Activated B cell treated with CpG ODN at 0.5 μM for 24 hours (primary cell): ENCODE measurements at regions not wholly inside any gene's neighbourhood (a gene's known extent, or its start where the extent isn't known, plus 50 kb on each side); places are given as distances from the start of the nearest gene placed in this dataset.

Experiments
- ATAC-seq: fragments of 200-7000 bp; cut with Tn5 transposase; one replicate; pipeline ENCODE4 v1.10.0; 2021; ENCODE audit warnings: low read depth, mild to moderate bottlenecking, moderate library complexity
- CTCF ChIA-PET: fragments of 350-600 bp; sonication (Branson Sonifier 250); formaldehyde crosslinking; loops from one replicate; lab custom pipeline; 2021; ENCODE audit warnings: antibody characterized with exemption; lab: Charles Lee
- POLR2A ChIA-PET: fragments of 350-600 bp; sonication (Branson Sonifier 250); formaldehyde crosslinking; loops from one replicate; lab custom pipeline; 2021; ENCODE audit warnings: antibody characterized with exemption; lab: Charles Lee
- DNase-seq: peaks from one replicate; pipeline ENCODE4 v3.0.0; 2022
- H3K27ac Mint-ChIP-seq: one replicate; pipeline ENCODE4 v1.8.0; 2020; ENCODE audit warnings: mixed read lengths
- H3K27me3 Mint-ChIP-seq: one replicate; pipeline ENCODE4 v1.8.0; 2021; ENCODE audit warnings: mixed read lengths
- H3K36me3 Mint-ChIP-seq: one replicate; pipeline ENCODE4 v1.8.0; 2021; ENCODE audit warnings: low read depth, mixed read lengths
- H3K4me1 Mint-ChIP-seq: one replicate; pipeline ENCODE4 v1.8.0; 2021; ENCODE audit warnings: mixed read lengths
- H3K4me3 Mint-ChIP-seq: one replicate; pipeline ENCODE4 v1.8.0; 2020; ENCODE audit warnings: mild to moderate bottlenecking, mixed read lengths
- H3K9me3 Mint-ChIP-seq: one replicate; pipeline ENCODE4 v1.8.0; 2020; ENCODE audit warnings: mixed read lengths
- intact Hi-C: fragments of 100-400 bp; cut with micrococcal nuclease; formaldehyde crosslinking; loops from one replicate; pipeline ENCODE4 v1.15.1; 2024
- TF ChIP-seq, protein P1 (sequence below): fragments of 200-600 bp; IDR thresholded peaks from one replicate; pipeline ENCODE4 v1.8.0; 2022; ENCODE audit warnings: antibody characterized with exemption, mild to moderate bottlenecking

GRCh38 chr13:65103351-65103750, 2126.8 kb downstream of the PCDH9 start:
- TF ChIP-seq, protein P1, sequence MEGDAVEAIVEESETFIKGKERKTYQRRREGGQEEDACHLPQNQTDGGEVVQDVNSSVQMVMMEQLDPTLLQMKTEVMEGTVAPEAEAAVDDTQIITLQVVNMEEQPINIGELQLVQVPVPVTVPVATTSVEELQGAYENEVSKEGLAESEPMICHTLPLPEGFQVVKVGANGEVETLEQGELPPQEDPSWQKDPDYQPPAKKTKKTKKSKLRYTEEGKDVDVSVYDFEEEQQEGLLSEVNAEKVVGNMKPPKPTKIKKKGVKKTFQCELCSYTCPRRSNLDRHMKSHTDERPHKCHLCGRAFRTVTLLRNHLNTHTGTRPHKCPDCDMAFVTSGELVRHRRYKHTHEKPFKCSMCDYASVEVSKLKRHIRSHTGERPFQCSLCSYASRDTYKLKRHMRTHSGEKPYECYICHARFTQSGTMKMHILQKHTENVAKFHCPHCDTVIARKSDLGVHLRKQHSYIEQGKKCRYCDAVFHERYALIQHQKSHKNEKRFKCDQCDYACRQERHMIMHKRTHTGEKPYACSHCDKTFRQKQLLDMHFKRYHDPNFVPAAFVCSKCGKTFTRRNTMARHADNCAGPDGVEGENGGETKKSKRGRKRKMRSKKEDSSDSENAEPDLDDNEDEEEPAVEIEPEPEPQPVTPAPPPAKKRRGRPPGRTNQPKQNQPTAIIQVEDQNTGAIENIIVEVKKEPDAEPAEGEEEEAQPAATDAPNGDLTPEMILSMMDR = no peak
- ChIA-PET POLR2A (no interaction called here), CTCF (no interaction called here)
- intact Hi-C loops = no loop called here
- no peak overlapping the region for H3K27ac Mint-ChIP-seq
- no peaks in the 10 kb centered on the region for H3K4me1 Mint-ChIP-seq
- H3K27me3 Mint-ChIP-seq = no peaks in the 10 kb centered on the region
- no peak for ATAC-seq
- no peaks in the 10 kb centered on the region for H3K36me3 Mint-ChIP-seq
- H3K4me3 Mint-ChIP-seq = no peak overlapping the region
- no peak for DNase-seq
- peaks cover 6% of the 10 kb centered on the region for H3K9me3 Mint-ChIP-seq

DNA sequence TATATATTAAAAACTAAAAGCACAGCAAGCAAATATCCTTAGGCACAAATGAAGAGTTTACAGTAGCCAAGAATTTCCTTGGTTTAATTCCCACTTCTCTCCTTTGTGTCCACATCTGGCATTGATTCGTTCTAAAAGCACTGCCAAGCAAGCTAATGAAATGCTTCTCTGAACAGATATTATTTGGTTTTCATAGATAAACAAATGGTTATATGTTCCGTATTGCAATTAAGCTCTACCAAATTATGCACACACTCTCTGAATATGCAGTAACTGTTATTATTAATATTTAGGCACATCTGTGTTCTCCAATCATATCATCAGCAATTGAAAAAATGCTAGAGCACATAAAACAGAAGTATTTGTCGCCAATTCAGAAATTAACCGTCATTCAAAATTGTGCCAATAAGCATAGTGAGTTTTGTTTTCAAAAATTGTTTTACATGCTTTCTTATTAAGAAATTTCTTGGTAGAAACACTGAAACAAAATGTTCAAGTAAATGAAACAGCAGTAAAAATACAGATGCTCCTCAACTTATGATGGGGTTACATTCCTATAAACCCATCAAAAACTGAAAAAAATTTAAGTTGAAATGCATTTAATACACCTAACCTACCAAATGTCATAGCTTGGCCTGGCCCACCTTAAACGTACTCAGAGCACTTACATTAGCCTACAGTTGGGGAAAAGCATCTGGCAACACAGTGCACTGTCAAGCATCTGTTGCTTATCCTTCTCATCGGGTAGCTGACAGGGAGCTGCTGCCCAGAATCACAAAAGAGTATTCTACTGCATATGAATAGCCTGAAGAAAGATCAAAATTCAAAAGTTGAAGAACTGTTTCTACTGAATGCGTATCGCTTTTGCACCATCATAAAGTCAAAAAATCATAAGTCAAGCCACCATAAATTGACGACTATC, 2134.7 kb downstream of the PCDH9 start:
- TF ChIP-seq, protein P1 = no peak
- POLR2A ChIA-PET = no interaction called here

DNA sequence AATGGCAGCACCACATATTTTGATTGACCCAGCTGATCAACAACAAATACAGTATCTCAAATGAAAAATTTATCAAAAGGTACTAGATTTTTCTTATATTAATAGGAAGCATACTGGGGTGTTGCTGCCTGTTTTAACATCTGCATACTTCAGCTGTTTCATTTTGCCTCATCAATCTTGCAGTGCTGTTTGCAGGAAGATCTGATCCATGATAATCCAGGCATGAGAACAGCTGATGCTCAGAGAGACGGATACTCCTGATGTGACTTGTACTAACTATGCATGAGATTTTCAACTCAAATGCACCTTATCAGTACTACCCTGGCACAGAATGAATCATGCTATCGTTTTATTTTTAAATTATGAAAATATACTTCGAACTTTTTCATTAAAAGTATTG, 2136.8 kb downstream of the PCDH9 start:
- intact Hi-C loops = no loop called here
- Mint-ChIP-seq H3K27me3 (no peaks in the 10 kb centered on the region), H3K9me3 (peaks cover 3% of the 10 kb centered on the region), H3K4me3 (no peak overlapping the region), H3K4me1 (no peaks in the 10 kb centered on the region), H3K36me3 (no peaks in the 10 kb centered on the region), H3K27ac (no peak overlapping the region)
- POLR2A ChIA-PET = no interaction called here
- no peak for ATAC-seq
- TF ChIP-seq, protein P1 = no peak
- CTCF ChIA-PET = no interaction called here
- DNase-seq = no peak

More for the DNA sequence above, 2134.7 kb downstream of the PCDH9 start:
- H3K4me1 Mint-ChIP-seq = no peaks in the 10 kb centered on the region
- H3K36me3 Mint-ChIP-seq = no peaks in the 10 kb centered on the region
- no peak for DNase-seq
- no peaks in the 10 kb centered on the region for H3K27me3 Mint-ChIP-seq
- no peak for ATAC-seq
- no peak overlapping the region for H3K27ac Mint-ChIP-seq
- intact Hi-C loops = no loop called here
- H3K4me3 Mint-ChIP-seq = no peak overlapping the region
- CTCF ChIA-PET = no interaction called here
- no peaks in the 10 kb centered on the region for H3K9me3 Mint-ChIP-seq

GRCh38 chr13:65091031-65091430, 2139.1 kb downstream of the PCDH9 start:
- CTCF ChIA-PET = no interaction called here
- POLR2A ChIA-PET = no interaction called here
- Mint-ChIP-seq H3K9me3 (peaks cover 3% of the 10 kb centered on the region), H3K4me3 (no peak overlapping the region), H3K27ac (no peak overlapping the region), H3K4me1 (no peaks in the 10 kb centered on the region), H3K27me3 (no peaks in the 10 kb centered on the region), H3K36me3 (no peaks in the 10 kb centered on the region)
- no peak for DNase-seq
- TF ChIP-seq, protein P1 = no peak
- ATAC-seq = no peak
- intact Hi-C loops = no loop called here

- H3K4me1 Mint-ChIP-seq = no peaks in the 10 kb centered on the region
- H3K27me3 Mint-ChIP-seq = no peaks in the 10 kb centered on the region
- DNase-seq (no peak), ATAC-seq (no peak)
- no peak overlapping the region for H3K27ac Mint-ChIP-seq
- TF ChIP-seq, protein P1 = no peak
- H3K4me3 Mint-ChIP-seq = no peak overlapping the region
- no peaks in the 10 kb centered on the region for H3K36me3 Mint-ChIP-seq
- intact Hi-C loops = no loop called here
- ChIA-PET POLR2A (no interaction called here), CTCF (no interaction called here)
- peaks cover 3% of the 10 kb centered on the region for H3K9me3 Mint-ChIP-seq
Measured at GRCh38 chr13:65090186-65090585, 2139.9 kb downstream of the PCDH9 start.
